Mesothelial cell of epicardium (in vitro differentiated cells): ENCODE measurements at regions not wholly inside any gene's neighbourhood (a gene's known extent, or its start where the extent isn't known, plus 50 kb on each side); places are given as distances from the start of the nearest gene placed in this dataset.

Experiments
- DNase-seq, 2 experiments: peaks; one replicate each; pipeline ENCODE4 v3.0.0; 2021; ENCODE audit warnings: low spot score in 2 of 2; ENCODE audit not compliant: unreplicated experiment in 2 of 2
- H3K27ac Mint-ChIP-seq: 2 replicates; pipeline ENCODE4 v1.8.0; 2021; ENCODE audit warnings: mixed read lengths
- H3K27me3 Mint-ChIP-seq: 2 replicates; pipeline ENCODE4 v1.8.0; 2021; ENCODE audit warnings: low read depth, mixed read lengths
- H3K36me3 Mint-ChIP-seq: 2 replicates; pipeline ENCODE4 v1.8.0; 2021; ENCODE audit warnings: mixed read lengths
- H3K4me1 Mint-ChIP-seq: 2 replicates; pipeline ENCODE4 v1.8.0; 2021; ENCODE audit warnings: mixed read lengths
- H3K4me3 Mint-ChIP-seq: 2 replicates; pipeline ENCODE4 v1.8.0; 2021; ENCODE audit warnings: mild to moderate bottlenecking, moderate library complexity, mixed read lengths
- H3K9me3 Mint-ChIP-seq: 2 replicates; pipeline ENCODE4 v1.8.0; 2021; ENCODE audit warnings: mixed read lengths
- TF ChIP-seq, protein P1 (sequence below): fragments of 200-600 bp; sonication (generic); IDR thresholded peaks from one replicate; pipeline ENCODE4 v1.5.0; 2021; ENCODE audit warnings: antibody characterized with exemption; ENCODE audit not compliant: unreplicated experiment

DNA sequence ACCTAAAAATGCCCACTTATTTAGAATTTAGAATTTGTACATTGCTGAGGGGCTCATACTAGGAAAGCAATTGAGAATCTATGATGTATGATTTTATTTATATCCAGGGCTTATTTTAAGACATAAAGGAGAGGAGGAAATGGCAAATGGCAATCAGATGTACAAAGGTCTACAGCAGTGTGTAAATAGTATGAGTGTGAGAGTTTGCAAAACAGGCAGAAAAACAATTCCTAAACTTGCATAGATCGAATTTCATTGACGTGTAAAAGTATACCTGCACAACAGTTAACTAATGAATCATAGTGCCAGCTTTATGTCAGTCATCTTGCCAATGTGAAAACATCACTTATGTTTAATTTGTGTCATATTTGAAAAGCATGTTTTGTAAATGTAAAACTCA is 718.7 kb upstream of the GCFC2 start:
- Mint-ChIP-seq H3K36me3 (no peaks in the 10 kb centered on the region), H3K4me1 (peaks cover 3% of the 10 kb centered on the region), H3K9me3 (peaks cover 17% of the 10 kb centered on the region), H3K4me3 (no peak overlapping the region), H3K27me3 (no peaks in the 10 kb centered on the region), H3K27ac (no peak overlapping the region)
- DNase-seq: no peak
- TF ChIP-seq, protein P1, sequence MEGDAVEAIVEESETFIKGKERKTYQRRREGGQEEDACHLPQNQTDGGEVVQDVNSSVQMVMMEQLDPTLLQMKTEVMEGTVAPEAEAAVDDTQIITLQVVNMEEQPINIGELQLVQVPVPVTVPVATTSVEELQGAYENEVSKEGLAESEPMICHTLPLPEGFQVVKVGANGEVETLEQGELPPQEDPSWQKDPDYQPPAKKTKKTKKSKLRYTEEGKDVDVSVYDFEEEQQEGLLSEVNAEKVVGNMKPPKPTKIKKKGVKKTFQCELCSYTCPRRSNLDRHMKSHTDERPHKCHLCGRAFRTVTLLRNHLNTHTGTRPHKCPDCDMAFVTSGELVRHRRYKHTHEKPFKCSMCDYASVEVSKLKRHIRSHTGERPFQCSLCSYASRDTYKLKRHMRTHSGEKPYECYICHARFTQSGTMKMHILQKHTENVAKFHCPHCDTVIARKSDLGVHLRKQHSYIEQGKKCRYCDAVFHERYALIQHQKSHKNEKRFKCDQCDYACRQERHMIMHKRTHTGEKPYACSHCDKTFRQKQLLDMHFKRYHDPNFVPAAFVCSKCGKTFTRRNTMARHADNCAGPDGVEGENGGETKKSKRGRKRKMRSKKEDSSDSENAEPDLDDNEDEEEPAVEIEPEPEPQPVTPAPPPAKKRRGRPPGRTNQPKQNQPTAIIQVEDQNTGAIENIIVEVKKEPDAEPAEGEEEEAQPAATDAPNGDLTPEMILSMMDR: no peak

DNA sequence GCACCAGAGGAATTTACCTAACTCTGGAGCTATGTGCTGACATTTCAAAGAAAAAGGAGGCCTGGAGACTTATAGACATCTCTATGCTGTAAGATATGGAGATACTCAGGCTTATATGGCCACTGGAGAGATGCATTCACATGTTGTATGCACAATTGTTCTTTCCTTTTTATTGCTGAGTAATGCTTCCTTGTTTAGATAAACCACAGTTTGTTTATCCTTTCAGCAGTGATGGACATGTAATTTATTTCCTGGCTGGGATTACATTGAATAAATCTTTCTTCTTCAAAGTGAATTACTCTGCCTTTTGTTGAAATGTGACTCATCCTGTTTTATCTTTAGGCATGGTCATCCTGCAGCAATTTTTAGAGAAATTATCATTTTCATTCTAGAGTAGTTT is 716.7 kb upstream of the GCFC2 start:
- H3K4me1 Mint-ChIP-seq: peaks cover 7% of the 10 kb centered on the region
- DNase-seq: no peak
- TF ChIP-seq, protein P1: no peak
- H3K27me3 Mint-ChIP-seq: no peaks in the 10 kb centered on the region
- H3K27ac Mint-ChIP-seq: no peak overlapping the region
- no peak overlapping the region for H3K4me3 Mint-ChIP-seq
- H3K36me3 Mint-ChIP-seq: no peaks in the 10 kb centered on the region
- peaks cover 17% of the 10 kb centered on the region for H3K9me3 Mint-ChIP-seq

DNA sequence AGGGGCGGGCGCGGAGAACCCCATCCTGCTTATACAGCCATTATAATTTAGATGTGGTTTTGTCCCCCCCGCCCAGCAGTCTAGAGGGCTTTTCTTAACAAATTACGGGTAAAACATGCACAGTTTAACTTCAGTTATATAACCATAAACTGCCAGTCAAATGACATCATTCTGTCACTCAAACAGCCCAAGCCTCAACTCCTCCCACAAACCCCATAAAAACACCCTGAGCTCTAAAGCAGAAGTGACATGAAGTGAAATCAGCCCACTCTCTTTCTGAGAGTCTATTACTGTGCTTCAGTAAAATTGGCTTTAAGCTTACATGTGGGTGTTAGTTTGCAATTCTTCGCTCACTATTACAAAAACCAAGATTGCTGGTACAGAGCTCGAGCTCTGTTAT is 705.1 kb upstream of the GCFC2 start:
- Mint-ChIP-seq H3K27ac (no peak overlapping the region), H3K4me1 (peaks cover 5% of the 10 kb centered on the region), H3K9me3 (no peaks in the 10 kb centered on the region), H3K36me3 (no peaks in the 10 kb centered on the region), H3K4me3 (no peak overlapping the region), H3K27me3 (peaks cover 3% of the 10 kb centered on the region)
- DNase-seq: no peak
- TF ChIP-seq, protein P1: no peak

DNA sequence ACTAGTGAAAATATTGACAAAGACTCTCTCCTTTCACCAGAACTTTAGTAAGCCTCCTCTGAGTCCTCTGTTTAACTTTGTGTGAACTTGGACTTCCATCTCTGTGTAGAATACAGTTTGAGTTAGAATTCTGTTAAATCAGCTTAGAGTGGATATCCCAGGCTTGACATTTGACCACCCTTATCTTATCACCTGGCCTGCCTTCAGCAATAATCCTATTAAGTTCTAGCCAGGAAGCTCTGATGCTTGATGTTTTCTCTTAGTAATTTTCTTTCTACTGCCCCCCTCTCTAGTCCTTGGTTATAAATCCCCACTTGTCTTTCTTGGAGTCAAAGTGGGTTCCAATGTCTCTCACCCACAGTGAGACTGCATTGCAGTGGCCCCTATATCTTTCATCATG is 702.7 kb upstream of the GCFC2 start:
- no peak for DNase-seq
- Mint-ChIP-seq H3K4me3 (no peak overlapping the region), H3K4me1 (peaks cover 5% of the 10 kb centered on the region), H3K27me3 (peaks cover 3% of the 10 kb centered on the region), H3K36me3 (peaks cover 3% of the 10 kb centered on the region), H3K9me3 (peaks cover 7% of the 10 kb centered on the region), H3K27ac (no peak overlapping the region)
- TF ChIP-seq, protein P1: no peak

DNA sequence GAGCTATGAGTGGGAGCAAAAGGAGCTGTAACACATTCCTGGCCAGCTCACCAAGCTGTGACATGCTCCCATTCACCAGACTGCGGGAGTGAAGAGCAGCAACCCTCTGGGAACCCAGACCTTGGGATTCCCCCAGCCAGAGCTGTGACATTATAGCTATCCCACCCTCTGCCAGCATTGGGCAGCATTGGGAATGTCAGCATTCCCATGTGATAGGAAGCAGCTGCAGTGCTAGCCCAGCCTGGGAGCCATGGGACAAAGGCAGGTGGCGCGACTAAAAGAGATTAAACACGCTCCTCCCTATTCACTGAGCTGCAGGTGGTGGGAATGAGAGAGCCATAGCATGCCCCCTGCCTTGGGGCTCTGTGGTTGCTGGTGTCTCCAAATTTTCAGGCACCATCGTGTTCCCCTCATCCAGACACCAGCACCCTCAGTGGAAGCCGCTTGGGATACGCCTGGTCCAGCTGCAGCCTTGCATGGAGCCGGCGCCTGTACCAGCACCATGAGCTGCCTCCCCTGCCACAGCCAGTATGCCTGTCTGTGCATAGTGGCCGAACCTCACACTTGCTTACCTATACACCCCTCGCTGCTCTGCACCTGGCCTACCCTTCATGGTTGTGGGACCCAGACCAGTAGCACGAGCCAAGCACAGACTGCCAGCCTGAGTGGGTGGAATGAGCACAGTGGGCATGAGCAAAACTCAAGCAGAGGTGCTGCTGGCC is 695.6 kb upstream of the GCFC2 start:
- no peak overlapping the region for H3K4me3 Mint-ChIP-seq
- no peaks in the 10 kb centered on the region for H3K27me3 Mint-ChIP-seq
- H3K36me3 Mint-ChIP-seq: peaks cover 4% of the 10 kb centered on the region
- H3K9me3 Mint-ChIP-seq: peaks cover 29% of the 10 kb centered on the region
- H3K4me1 Mint-ChIP-seq: peaks cover 3% of the 10 kb centered on the region
- TF ChIP-seq, protein P1: no peak
- DNase-seq: no peak
- no peak overlapping the region for H3K27ac Mint-ChIP-seq
